ENCODE measurements at regions not wholly inside any gene's neighbourhood (a gene's known extent, or its start where the extent isn't known, plus 50 kb on each side); places are given as distances from the start of the nearest gene placed in this dataset.
"Not testable (repeated sequence)": the region's sequence is repeated elsewhere in the genome, so short reads cannot be mapped to it uniquely, and the experiment has no call there.

- DNase-seq, result no peak
Observed at GRCh38 chr4:123158576-123158975, 236.2 kb upstream of the NUDT6 start.

- no peak for DNase-seq
Observed at GRCh38 chr4:123159479-123159878, 237.1 kb upstream of the NUDT6 start.

GRCh38 chr4:123162859-123163258 lies 233.7 kb upstream of the SPRY1 start:
- DNase-seq, result no peak

GRCh38 chr4:123163501-123163900 lies 233.1 kb upstream of the SPRY1 start:
- DNase-seq, result no peak

GRCh38 chr4:123166023-123166422 lies 230.6 kb upstream of the SPRY1 start:
- DNase-seq, result no peak

DNA sequence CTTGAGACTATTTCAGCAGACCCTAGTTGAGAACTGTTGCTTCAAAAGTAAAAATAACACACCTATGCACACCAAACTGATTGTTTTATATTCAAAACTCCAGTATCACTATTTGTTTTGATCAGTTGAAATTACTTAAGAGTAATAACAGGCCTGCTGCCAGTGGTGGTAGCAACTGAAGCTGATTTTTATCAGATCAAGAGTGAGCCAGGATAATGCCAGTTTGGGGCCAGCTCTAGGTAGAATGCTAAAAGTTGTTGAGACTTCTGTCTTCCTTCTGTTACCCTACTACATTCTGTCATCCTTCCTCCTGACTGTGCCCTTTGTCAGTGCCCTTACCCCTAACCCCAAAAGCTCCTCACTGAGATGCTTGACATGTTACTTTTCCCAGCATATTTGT lies 228.7 kb upstream of the SPRY1 start:
- no peak for DNase-seq

GRCh38 chr4:123168812-123169211 lies 227.8 kb upstream of the SPRY1 start:
- no peak for DNase-seq

DNA sequence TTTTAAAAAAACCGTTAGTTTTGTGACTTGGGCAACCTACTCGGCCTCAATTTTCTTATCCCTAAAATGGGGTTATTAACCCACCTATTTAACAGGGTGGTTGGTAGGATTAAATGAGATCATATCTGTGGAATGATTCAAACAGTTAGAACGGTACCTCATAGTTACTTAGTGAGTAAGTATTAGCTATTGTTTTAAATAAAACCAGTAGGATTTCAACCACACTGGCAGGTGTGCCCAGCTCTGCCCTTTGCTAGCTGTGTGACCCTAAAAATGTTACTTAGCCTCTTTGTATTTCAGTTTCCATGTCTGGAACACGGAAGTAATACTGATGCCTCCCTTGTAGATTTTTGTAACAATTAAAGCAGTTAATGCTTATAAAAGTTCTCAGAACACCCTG lies 225.8 kb upstream of the SPRY1 start:
- no peak for DNase-seq

DNA sequence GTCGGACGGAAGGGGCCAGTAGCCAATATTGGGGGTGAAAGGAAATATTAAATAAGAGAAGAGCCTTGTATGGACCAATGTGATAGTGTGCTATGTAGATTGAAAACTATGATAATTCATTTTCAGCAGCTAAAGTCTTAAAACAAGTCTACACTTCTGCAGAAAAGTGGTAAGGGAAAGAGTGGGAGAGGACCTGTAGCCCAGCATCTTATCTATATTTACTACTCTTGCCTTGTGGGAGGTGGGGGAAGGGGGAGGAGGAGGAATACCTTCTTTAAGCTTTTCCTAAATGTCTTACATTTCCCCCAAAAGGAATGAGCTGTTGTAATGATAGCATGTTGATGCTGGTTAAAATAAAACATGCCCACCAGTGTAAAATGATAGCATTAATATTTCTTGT lies 220.0 kb upstream of the SPRY1 start:
- DNase-seq, result no peak

GRCh38 chr4:123182289-123182688 lies 214.3 kb upstream of the SPRY1 start:
- no peak for DNase-seq

DNA sequence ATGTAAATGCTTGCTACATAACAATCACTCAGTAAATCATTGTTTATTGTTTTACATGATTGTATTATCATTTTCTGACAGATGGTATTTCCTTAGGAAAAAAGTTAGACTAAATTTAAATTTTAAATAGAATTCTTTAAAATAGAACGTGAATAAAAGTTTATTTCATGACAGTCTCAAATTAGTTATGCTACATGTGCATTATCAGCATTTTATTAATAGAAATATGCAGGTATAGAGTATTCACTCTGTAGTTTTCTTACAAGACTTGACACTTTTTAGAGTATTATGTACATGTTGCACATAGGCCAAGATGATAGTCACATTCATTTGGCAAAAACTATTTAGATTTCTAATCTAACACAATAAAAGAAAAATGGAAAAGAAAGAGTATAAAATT lies 213.3 kb upstream of the SPRY1 start:
- DNase-seq, result no peak

GRCh38 chr4:123183754-123184153 lies 212.8 kb upstream of the SPRY1 start:
- not testable (repeated sequence) for DNase-seq

GRCh38 chr4:123186731-123187130 lies 209.9 kb upstream of the SPRY1 start:
- no peak for DNase-seq

- no peak for DNase-seq
Observed at GRCh38 chr4:123190176-123190575, 206.4 kb upstream of the SPRY1 start.

DNA sequence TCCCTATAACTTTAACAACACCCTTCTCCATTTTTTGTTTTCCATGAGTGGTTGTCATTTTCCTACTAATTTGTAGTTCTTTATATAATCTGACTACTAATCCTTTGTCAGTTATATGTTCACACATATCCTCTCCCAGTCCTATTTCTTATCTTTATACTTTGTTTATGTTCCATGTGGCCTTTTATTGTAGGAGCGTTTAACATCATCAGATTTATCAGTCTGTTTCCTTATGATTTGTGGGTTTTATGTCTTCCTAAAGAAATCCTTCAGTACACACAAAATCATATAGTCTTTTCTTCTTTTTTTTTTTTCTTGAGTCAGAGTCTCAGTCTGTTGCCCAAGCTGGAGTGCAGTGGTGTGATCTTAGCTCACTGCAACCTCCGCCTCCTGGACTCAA lies 204.9 kb upstream of the SPRY1 start:
- no peak for DNase-seq

DNA sequence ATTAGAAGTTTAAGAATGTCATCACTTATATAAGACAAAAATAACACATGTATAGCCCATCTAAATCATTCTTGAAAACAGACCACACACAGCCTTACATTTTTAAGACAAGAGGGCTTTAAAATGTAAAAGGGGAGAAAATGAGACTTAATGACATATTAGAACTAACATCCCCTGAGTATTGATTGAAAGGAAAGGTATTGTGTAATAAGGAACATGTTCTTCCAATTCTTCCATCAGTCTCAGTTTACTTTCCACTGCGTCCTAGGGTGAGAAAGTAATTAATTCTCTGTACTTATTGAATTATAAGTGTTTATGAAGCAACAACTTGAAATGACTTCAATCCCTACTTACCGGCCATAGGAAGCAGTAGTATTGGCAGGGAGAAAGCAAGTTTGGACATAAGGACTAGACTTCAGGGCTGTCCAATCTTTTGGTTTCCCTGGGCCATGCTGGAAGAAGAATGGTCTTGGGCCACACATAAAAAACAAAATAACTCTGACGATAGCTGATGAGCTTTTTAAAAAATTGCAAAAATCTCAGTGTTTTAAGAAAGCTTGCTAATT lies 202.7 kb upstream of the SPRY1 start:
- DNase-seq, result no peak

DNA sequence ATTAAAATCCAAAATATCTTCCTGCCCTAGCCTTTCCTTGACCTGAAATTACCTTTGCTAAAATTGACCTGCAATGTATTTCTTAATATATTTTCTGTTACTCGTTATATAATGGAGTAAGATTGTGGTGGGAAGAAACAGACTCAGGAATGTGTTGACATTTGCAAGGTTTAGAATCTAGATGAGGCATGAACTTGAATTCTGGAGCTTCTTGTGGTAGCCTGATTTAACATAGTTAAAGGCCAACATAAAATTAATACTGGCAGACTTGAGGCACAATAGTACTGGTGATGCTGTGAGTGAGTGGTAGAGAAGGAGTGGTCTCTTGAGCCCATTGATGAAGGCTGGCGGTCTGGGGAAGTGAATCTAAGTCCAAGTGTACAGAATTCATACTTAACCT lies 197.9 kb upstream of the SPRY1 start:
- no peak for DNase-seq

DNA sequence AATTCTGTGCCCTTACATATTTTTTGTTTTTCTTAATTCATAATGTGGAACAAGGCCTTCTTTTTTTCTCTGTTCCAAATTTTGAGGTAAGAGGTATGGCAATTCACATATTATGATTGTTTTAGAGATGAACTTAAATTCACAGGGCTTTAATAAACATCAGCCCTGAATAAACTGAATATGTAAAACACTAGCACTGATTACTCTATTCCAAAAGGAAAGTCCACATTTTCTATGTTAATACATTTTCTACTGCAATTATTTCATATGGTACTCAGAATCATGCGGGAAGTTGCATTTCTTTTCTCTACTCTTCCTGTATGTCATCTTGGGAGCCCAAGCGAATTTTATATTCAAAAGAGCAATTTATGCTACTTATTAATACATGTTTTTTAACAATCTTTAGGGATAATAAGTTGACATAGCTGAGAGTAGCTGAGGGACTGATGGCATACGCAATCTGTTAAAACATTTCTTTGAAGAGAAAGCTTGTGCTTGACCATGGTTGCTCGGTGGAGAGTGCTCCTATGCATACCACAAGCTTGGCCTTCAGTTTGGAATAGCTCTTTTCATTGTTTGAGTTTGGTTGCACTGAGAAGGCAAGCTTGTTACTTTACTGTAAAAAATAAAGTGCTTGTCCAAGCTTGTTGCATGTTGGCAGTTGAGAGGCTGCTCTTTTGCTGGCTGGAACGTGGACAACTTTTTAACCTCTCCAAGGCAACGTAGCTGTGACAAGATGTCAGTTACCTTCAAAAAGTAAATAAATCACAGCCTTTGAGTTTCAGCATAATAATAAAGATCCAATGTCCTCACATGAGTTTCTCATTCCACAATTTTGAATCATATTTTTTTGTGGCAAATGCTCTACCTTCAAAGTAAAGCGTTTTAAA lies 196.3 kb upstream of the SPRY1 start:
- DNase-seq, result no peak

- DNase-seq, result no peak
Observed at GRCh38 chr4:123204737-123205136, 191.9 kb upstream of the SPRY1 start.

GRCh38 chr4:123206016-123206415 lies 190.6 kb upstream of the SPRY1 start:
- no peak for DNase-seq

DNA sequence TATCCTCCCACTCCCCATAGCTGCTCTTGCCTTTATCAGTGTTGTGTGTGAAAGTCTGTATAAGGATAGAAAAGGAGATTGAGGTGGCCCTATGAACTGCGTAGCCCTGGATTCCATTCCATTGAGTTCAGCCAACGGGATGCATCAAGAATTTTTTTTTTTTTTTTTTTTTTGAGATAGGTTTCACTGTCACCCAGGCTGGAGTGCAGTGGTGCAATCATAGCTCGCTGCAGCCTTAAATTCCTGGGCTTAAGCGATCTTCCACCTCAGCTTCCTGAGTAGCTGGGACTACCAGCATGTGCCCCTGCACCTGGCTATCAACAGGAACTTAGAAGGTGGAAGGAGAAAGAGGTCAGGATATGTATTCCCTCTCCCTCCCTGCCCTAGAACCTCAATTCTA lies 187.2 kb upstream of the SPRY1 start:
- no peak for DNase-seq

DNA sequence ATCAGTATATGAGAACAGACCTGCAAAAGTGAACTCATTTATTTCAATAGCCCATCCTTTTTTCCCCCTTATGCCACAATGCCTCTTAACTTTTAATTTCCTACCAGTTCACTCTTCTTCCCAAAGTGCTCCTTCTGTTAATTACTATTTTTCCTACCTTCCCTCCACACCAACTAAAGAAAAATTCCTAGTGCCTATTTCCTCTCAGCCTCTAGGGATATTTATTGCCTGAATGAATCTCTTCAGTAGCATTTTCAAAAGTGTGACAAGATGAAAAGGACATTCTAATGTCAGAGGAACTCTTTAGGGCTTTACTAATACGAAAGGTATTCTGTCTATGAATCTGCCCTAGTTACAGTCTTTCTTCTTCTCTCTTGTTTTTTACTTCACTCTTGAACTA lies 181.1 kb upstream of the SPRY1 start:
- DNase-seq, result no peak

DNA sequence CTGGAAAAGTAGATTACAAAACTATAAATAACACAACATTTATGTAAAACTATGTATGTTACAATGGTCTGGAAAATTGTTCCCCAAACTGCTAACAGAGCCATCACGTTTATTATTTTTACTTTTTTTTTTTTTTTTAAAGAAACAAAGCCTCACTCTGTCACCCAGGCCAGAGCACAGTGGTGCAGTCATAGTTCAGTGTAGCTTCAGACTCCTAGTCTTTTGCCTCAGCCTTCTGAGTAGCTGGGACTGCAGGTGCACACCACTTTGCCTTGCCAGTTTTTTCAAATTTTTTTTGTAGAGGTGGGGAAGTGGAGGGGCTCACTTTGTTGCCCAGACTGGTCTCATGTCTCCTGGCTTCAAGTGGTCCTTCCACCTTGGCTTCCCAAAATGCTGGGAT lies 180.1 kb upstream of the SPRY1 start:
- no peak for DNase-seq

- DNase-seq, result no peak
Observed at GRCh38 chr4:123216946-123217345, 179.6 kb upstream of the SPRY1 start.

Data from muscle of arm (tissue), 1 donor.